ENCODE measurements at regions not wholly inside any gene's neighbourhood (a gene's known extent, or its start where the extent isn't known, plus 50 kb on each side); places are given as distances from the start of the nearest gene placed in this dataset.

- TF ChIP-seq CREB1 (CRISPR knock-in tag; IDR thresholded peaks at IDR 0.05; ENCODE audit: low read depth): no peak
- TF ChIP-seq EZH2 (IDR thresholded peaks at IDR 0.05; ENCODE audit: low read depth, unreplicated experiment): no peak
- TF ChIP-seq CTCF (conservative IDR thresholded peaks at IDR 0.05; ENCODE audit: low read depth in 2 of 2): no peak
- no peak for TF ChIP-seq ZNF114 (CRISPR knock-in tag; IDR thresholded peaks at IDR 0.05)
- no peak for TF ChIP-seq EZH2phosphoT487 (IDR thresholded peaks at IDR 0.05; ENCODE audit: unreplicated experiment)
- TF ChIP-seq, protein P1, sequence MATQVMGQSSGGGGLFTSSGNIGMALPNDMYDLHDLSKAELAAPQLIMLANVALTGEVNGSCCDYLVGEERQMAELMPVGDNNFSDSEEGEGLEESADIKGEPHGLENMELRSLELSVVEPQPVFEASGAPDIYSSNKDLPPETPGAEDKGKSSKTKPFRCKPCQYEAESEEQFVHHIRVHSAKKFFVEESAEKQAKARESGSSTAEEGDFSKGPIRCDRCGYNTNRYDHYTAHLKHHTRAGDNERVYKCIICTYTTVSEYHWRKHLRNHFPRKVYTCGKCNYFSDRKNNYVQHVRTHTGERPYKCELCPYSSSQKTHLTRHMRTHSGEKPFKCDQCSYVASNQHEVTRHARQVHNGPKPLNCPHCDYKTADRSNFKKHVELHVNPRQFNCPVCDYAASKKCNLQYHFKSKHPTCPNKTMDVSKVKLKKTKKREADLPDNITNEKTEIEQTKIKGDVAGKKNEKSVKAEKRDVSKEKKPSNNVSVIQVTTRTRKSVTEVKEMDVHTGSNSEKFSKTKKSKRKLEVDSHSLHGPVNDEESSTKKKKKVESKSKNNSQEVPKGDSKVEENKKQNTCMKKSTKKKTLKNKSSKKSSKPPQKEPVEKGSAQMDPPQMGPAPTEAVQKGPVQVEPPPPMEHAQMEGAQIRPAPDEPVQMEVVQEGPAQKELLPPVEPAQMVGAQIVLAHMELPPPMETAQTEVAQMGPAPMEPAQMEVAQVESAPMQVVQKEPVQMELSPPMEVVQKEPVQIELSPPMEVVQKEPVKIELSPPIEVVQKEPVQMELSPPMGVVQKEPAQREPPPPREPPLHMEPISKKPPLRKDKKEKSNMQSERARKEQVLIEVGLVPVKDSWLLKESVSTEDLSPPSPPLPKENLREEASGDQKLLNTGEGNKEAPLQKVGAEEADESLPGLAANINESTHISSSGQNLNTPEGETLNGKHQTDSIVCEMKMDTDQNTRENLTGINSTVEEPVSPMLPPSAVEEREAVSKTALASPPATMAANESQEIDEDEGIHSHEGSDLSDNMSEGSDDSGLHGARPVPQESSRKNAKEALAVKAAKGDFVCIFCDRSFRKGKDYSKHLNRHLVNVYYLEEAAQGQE (IDR thresholded peaks at IDR 0.05; ENCODE audit: unreplicated experiment): no peak
- no peak for TF ChIP-seq POLR2AphosphoS5 (IDR thresholded peaks at IDR 0.05; ENCODE audit: low read depth)
- no peak for TF ChIP-seq JUNB (IDR thresholded peaks at IDR 0.05; ENCODE audit: unreplicated experiment)
- TF ChIP-seq, protein P2, sequence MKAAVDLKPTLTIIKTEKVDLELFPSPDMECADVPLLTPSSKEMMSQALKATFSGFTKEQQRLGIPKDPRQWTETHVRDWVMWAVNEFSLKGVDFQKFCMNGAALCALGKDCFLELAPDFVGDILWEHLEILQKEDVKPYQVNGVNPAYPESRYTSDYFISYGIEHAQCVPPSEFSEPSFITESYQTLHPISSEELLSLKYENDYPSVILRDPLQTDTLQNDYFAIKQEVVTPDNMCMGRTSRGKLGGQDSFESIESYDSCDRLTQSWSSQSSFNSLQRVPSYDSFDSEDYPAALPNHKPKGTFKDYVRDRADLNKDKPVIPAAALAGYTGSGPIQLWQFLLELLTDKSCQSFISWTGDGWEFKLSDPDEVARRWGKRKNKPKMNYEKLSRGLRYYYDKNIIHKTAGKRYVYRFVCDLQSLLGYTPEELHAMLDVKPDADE (IDR thresholded peaks at IDR 0.05): no peak
- TF ChIP-seq, protein P3, sequence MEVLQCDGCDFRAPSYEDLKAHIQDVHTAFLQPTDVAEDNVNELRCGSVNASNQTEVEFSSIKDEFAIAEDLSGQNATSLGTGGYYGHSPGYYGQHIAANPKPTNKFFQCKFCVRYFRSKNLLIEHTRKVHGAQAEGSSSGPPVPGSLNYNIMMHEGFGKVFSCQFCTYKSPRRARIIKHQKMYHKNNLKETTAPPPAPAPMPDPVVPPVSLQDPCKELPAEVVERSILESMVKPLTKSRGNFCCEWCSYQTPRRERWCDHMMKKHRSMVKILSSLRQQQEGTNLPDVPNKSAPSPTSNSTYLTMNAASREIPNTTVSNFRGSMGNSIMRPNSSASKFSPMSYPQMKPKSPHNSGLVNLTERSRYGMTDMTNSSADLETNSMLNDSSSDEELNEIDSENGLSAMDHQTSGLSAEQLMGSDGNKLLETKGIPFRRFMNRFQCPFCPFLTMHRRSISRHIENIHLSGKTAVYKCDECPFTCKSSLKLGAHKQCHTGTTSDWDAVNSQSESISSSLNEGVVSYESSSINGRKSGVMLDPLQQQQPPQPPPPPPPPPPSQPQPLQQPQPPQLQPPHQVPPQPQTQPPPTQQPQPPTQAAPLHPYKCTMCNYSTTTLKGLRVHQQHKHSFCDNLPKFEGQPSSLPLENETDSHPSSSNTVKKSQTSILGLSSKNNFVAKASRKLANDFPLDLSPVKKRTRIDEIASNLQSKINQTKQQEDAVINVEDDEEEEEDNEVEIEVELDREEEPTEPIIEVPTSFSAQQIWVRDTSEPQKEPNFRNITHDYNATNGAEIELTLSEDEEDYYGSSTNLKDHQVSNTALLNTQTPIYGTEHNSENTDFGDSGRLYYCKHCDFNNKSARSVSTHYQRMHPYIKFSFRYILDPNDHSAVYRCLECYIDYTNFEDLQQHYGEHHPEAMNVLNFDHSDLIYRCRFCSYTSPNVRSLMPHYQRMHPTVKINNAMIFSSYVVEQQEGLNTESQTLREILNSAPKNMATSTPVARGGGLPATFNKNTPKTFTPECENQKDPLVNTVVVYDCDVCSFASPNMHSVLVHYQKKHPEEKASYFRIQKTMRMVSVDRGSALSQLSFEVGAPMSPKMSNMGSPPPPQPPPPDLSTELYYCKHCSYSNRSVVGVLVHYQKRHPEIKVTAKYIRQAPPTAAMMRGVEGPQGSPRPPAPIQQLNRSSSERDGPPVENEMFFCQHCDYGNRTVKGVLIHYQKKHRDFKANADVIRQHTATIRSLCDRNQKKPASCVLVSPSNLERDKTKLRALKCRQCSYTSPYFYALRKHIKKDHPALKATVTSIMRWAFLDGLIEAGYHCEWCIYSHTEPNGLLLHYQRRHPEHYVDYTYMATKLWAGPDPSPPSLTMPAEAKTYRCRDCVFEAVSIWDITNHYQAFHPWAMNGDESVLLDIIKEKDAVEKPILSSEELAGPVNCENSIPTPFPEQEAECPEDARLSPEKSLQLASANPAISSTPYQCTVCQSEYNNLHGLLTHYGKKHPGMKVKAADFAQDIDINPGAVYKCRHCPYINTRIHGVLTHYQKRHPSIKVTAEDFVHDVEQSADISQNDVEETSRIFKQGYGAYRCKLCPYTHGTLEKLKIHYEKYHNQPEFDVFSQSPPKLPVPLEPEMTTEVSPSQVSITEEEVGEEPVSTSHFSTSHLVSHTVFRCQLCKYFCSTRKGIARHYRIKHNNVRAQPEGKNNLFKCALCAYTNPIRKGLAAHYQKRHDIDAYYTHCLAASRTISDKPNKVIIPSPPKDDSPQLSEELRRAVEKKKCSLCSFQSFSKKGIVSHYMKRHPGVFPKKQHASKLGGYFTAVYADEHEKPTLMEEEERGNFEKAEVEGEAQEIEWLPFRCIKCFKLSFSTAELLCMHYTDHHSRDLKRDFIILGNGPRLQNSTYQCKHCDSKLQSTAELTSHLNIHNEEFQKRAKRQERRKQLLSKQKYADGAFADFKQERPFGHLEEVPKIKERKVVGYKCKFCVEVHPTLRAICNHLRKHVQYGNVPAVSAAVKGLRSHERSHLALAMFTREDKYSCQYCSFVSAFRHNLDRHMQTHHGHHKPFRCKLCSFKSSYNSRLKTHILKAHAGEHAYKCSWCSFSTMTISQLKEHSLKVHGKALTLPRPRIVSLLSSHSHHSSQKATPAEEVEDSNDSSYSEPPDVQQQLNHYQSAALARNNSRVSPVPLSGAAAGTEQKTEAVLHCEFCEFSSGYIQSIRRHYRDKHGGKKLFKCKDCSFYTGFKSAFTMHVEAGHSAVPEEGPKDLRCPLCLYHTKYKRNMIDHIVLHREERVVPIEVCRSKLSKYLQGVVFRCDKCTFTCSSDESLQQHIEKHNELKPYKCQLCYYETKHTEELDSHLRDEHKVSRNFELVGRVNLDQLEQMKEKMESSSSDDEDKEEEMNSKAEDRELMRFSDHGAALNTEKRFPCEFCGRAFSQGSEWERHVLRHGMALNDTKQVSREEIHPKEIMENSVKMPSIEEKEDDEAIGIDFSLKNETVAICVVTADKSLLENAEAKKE (CRISPR knock-in tag; IDR thresholded peaks at IDR 0.05): no peak
These were observed 674.6 kb upstream of the SGCG start for GRCh38 chr13:22506096-22506691.

All from GM23338 (cell line).